Breast epithelium (tissue), 4 donors: ENCODE measurements at regions not wholly inside any gene's neighbourhood (a gene's known extent, or its start where the extent isn't known, plus 50 kb on each side); places are given as distances from the start of the nearest gene placed in this dataset.

Source experiments
- DNase-seq, 2 donors: peaks; one replicate each; pipeline ENCODE4 v3.0.0-alpha.2; 2019; ENCODE audit warnings: low spot score in 2 of 2
- H3K27ac ChIP-seq, 2 donors: fragments of 200-600 bp; sonication (generic) in 1 of 2; one replicate each; pipeline ENCODE4 v1.5.1; 2016 to 2019; ENCODE audit warnings: mild to moderate bottlenecking in 1 of 2
- H3K27me3 ChIP-seq, 2 donors: fragments of 200-600 bp; sonication (generic) in 1 of 2; one replicate each; pipeline versions ENCODE4 v1.5.1 to v1.6.0; 2017 to 2019; ENCODE audit warnings: control low read depth in 1 of 2, mild to moderate bottlenecking in 1 of 2
- H3K36me3 ChIP-seq: fragments of 200-600 bp; one replicate; pipeline ENCODE4 v1.5.1; 2019
- H3K4me1 ChIP-seq, 2 donors: fragments of 200-600 bp; sonication (generic); one replicate each; pipeline ENCODE4 v1.5.1; 2016 to 2019; ENCODE audit warnings: control low read depth in 1 of 2
- H3K4me3 ChIP-seq, 3 donors: fragments of 200-600 bp; sonication (generic); 1 replicate in 2 of 3; 2 replicates in 1 of 3; pipeline ENCODE4 v1.5.1; 2016 to 2019; ENCODE audit warnings: mild to moderate bottlenecking in 3 of 3, moderate library complexity in 2 of 3
- H3K9me3 ChIP-seq, 2 donors: fragments of 200-600 bp; sonication (generic) in 1 of 2; one replicate each; pipeline ENCODE4 v1.5.1; 2016 to 2019; ENCODE audit warnings: control low read depth in 1 of 2
- CTCF ChIP-seq, 3 donors: fragments of 450-650 bp; IDR thresholded peaks; one replicate each; pipeline ENCODE4 v1.5.1; 2016 to 2017; ENCODE audit warnings: antibody characterized with exemption in 3 of 3, mild to moderate bottlenecking in 3 of 3, moderate library complexity in 3 of 3
- POLR2A ChIP-seq: fragments of 450-650 bp; IDR thresholded peaks from one replicate; pipeline ENCODE4 v1.6.1; 2016; ENCODE audit warnings: antibody characterized with exemption, mild to moderate bottlenecking, moderate library complexity
- POLR2AphosphoS5 ChIP-seq, 3 donors: sonication (generic); formaldehyde crosslinking; IDR thresholded peaks; one replicate each; pipeline ENCODE4 v1.6.1; 2017; ENCODE audit warnings: antibody characterized with exemption in 3 of 3
- intact Hi-C: fragments of 100-400 bp; cut with DNase I; formaldehyde crosslinking; loops from one replicate; pipeline ENCODE4 v1.15.1; 2023; ENCODE audit warnings: low total_unique reads

GRCh38 chr2:123258877-123259539, 766.1 kb upstream of the CNTNAP5 start:
- H3K36me3 ChIP-seq = no peaks in the 10 kb centered on the region
- H3K27ac ChIP-seq = no peak overlapping the region
- peaks cover 0 to 8% of the 10 kb centered on the region in 2 donors for H3K9me3 ChIP-seq
- no peak for TF ChIP-seq POLR2AphosphoS5 (IDR thresholded peaks at IDR 0.05)
- no peak for TF ChIP-seq POLR2A
- TF ChIP-seq CTCF (IDR thresholded peaks at IDR 0.05) = no peak
- DNase-seq = no peak
- H3K27me3 ChIP-seq = no peaks in the 10 kb centered on the region
- intact Hi-C loops = no loop called here
- H3K4me1 ChIP-seq = no peaks in the 10 kb centered on the region
- H3K4me3 ChIP-seq = no peak overlapping the region

- H3K4me1 ChIP-seq = no peaks in the 10 kb centered on the region
- no peaks in the 10 kb centered on the region for H3K27me3 ChIP-seq
- TF ChIP-seq POLR2A (no peak), POLR2AphosphoS5 (IDR thresholded peaks at IDR 0.05) (no peak), CTCF (IDR thresholded peaks at IDR 0.05) (no peak)
- no peaks in the 10 kb centered on the region for H3K36me3 ChIP-seq
- intact Hi-C loops = no loop called here
- H3K9me3 ChIP-seq = peaks cover 0 to 8% of the 10 kb centered on the region in 2 donors
- DNase-seq = no peak
- H3K27ac ChIP-seq = no peak overlapping the region
- H3K4me3 ChIP-seq = no peak overlapping the region
Measured at GRCh38 chr2:123262856-123263255, 762.2 kb upstream of the CNTNAP5 start.

- intact Hi-C loops = no loop called here
- Histone ChIP-seq H3K27ac (no peak overlapping the region), H3K4me1 (no peaks in the 10 kb centered on the region), H3K4me3 (no peak overlapping the region), H3K27me3 (no peaks in the 10 kb centered on the region), H3K36me3 (no peaks in the 10 kb centered on the region), H3K9me3 (no peaks in the 10 kb centered on the region)
- DNase-seq = no peak
- TF ChIP-seq POLR2A = no peak
- TF ChIP-seq POLR2AphosphoS5 (IDR thresholded peaks at IDR 0.05) = no peak
Measured at GRCh38 chr2:123283431-123283830, 741.7 kb upstream of the CNTNAP5 start.

GRCh38 chr2:123303731-123304130, 721.4 kb upstream of the CNTNAP5 start:
- Histone ChIP-seq H3K27me3 (no peaks in the 10 kb centered on the region), H3K4me3 (no peak overlapping the region), H3K9me3 (peaks cover 0 to 7% of the 10 kb centered on the region in 2 donors), H3K27ac (no peak overlapping the region), H3K36me3 (no peaks in the 10 kb centered on the region), H3K4me1 (no peaks in the 10 kb centered on the region)
- DNase-seq = no peak
- intact Hi-C loops = no loop called here
- TF ChIP-seq POLR2AphosphoS5 (IDR thresholded peaks at IDR 0.05) (no peak), CTCF (IDR thresholded peaks at IDR 0.05) (no peak)
